Motor neuron (in vitro differentiated cells): ENCODE measurements at regions not wholly inside any gene's neighbourhood (a gene's known extent, or its start where the extent isn't known, plus 50 kb on each side); places are given as distances from the start of the nearest gene placed in this dataset.
A peak's percentile ranks its signal among the peaks of the same experiment; 100 is the strongest.
"Not testable (repeated sequence)": the region's sequence is repeated elsewhere in the genome, so short reads cannot be mapped to it uniquely, and the experiment has no call there.

Experiments
- ATAC-seq, 8 experiments: fragments of 200-7000 bp; cut with Tn5 transposase; replicated peaks in 6 of 8; 2 replicates each; pipeline ENCODE4 v1.8.0; 2021; ENCODE audit warnings: mild to moderate bottlenecking in 8 of 8, moderate library complexity in 8 of 8
- H3K27ac ChIP-seq, 2 donors: fragments of 250-450 bp; sonication (Bioruptor Pico); 2 replicates each; pipeline ENCODE4 v1.9.0; 2021; ENCODE audit warnings: antibody characterized with exemption in 2 of 2, mild to moderate bottlenecking in 2 of 2, moderate library complexity in 1 of 2
- H3K4me1 ChIP-seq, 2 donors: fragments of 250-450 bp; sonication (Bioruptor Pico); replicated peaks in 1 of 2; 2 replicates each; pipeline ENCODE4 v1.6.1; 2021; ENCODE audit warnings: antibody characterized with exemption in 2 of 2, mild to moderate bottlenecking in 2 of 2, moderate library complexity in 1 of 2
- H3K4me3 ChIP-seq, 5 donors: fragments of 250-450 bp; sonication (Bioruptor Pico); 2 replicates each; pipeline ENCODE4 v1.9.0; 2021; ENCODE audit warnings: antibody characterized with exemption in 5 of 5, mild to moderate bottlenecking in 5 of 5, moderate library complexity in 4 of 5
- WGBS, 10 experiments: fragments of 450-650 bp; shearing (Covaris generic); methylation state at CpG; one replicate each; pipeline ENCODE4 v1.0.0; 2022; 5-methylcytosine and 5-hydroxymethylcytosine counted together
- in situ Hi-C, 9 experiments: fragments of 400-800 bp; cut with MboI; loops; one replicate each; pipeline ENCODE4 v1.15.0; 2021; ENCODE audit warnings: low sequenced_read_pairs in 9 of 9, low pct_unique_long_range_greater_than_20kb in 2 of 9; ENCODE audit not compliant: unreplicated experiment in 9 of 9

GRCh38 chr4:28436191-28437080, 1575.8 kb downstream of the STIM2 start:
- in situ Hi-C loops, result no loop called here
- Histone ChIP-seq H3K27ac (no peak overlapping the region), H3K4me1 (no peaks in the 10 kb centered on the region), H3K4me3 (no peak overlapping the region)
- 3 to 100% (median 77%) methylated on average over 2 to 8 of the region's 10 CpGs for WGBS, 10 experiments
- no peak for ATAC-seq

- in situ Hi-C loops, result no loop called here
- WGBS, 10 experiments, result 22 to 100% (median 83%) methylated on average over 1 to 3 of the region's 3 CpGs; no CpG with 5 or more reads in 1 of the 10 experiments
- H3K27ac ChIP-seq, result no peak overlapping the region
Measured at GRCh38 chr4:28443371-28443770, 1582.7 kb downstream of the STIM2 start.

GRCh38 chr4:28443801-28444412, 1583.3 kb downstream of the STIM2 start:
- Histone ChIP-seq H3K4me1 (peaks cover 0 to 16% of the 10 kb centered on the region in 2 donors), H3K4me3 (no peak overlapping the region), H3K27ac (no peak overlapping the region)
- in situ Hi-C loops, result no loop called here
- peak in 6 of 8 experiments; percentile 55 to 99 (median 98) for ATAC-seq
- WGBS, 10 experiments, result 10 to 100% (median 56%) methylated on average over 1 to 7 of the region's 7 CpGs

More at GRCh38 chr4:28443371-28443770, 1582.7 kb downstream of the STIM2 start:
- ATAC-seq, result peak in 1 of 8 experiments; percentile 20
- peaks cover 0 to 16% of the 10 kb centered on the region in 2 donors for H3K4me1 ChIP-seq
- H3K4me3 ChIP-seq, result no peak overlapping the region

GRCh38 chr4:28444886-28445496, 1584.3 kb downstream of the STIM2 start:
- H3K27ac ChIP-seq, result no peak overlapping the region
- ATAC-seq, result no peak
- in situ Hi-C loops, result no loop called here
- 4 to 100% (median 63%) methylated on average over 1 to 3 of the region's 3 CpGs for WGBS, 10 experiments
- H3K4me3 ChIP-seq, result no peak overlapping the region
- peaks cover 0 to 16% of the 10 kb centered on the region in 2 donors for H3K4me1 ChIP-seq

- ATAC-seq, result no peak
Measured at GRCh38 chr4:28449085-28449484, 1588.4 kb downstream of the STIM2 start.

GRCh38 chr4:28451346-28451745, 1590.7 kb downstream of the STIM2 start:
- 11 to 100% (median 76%) methylated on average over 2 of the region's 2 CpGs; no CpG with 5 or more reads in 1 of the 10 experiments for WGBS, 10 experiments

More at GRCh38 chr4:28449085-28449484, 1588.4 kb downstream of the STIM2 start:
- Histone ChIP-seq H3K4me1 (peaks cover 0 to 7% of the 10 kb centered on the region in 2 donors), H3K27ac (no peak overlapping the region), H3K4me3 (no peak overlapping the region)
- WGBS, 10 experiments, result 0 to 96% (median 82%) methylated on average over 2 to 3 of the region's 3 CpGs
- in situ Hi-C loops, result no loop called here

GRCh38 chr4:28462766-28463700, 1602.4 kb downstream of the STIM2 start:
- H3K4me3 ChIP-seq, result no peak overlapping the region
- WGBS, 10 experiments, result 4 to 90% (median 71%) methylated on average over 1 to 7 of the region's 7 CpGs
- no peak for ATAC-seq

More at GRCh38 chr4:28451346-28451745, 1590.7 kb downstream of the STIM2 start:
- Histone ChIP-seq H3K4me3 (no peak overlapping the region), H3K27ac (no peak overlapping the region), H3K4me1 (no peaks in the 10 kb centered on the region)
- in situ Hi-C loops, result no loop called here
- no peak for ATAC-seq

GRCh38 chr4:28464823-28465222, 1604.2 kb downstream of the STIM2 start:
- no peak for ATAC-seq
- H3K4me3 ChIP-seq, result no peak overlapping the region
- H3K27ac ChIP-seq, result no peak overlapping the region
- 0 to 100% (median 80%) methylated on average over 1 of the region's 1 CpG; no CpG with 5 or more reads in 1 of the 10 experiments for WGBS, 10 experiments
- in situ Hi-C loops, result no loop called here
- H3K4me1 ChIP-seq, result no peaks in the 10 kb centered on the region

More at GRCh38 chr4:28462766-28463700, 1602.4 kb downstream of the STIM2 start:
- no peaks in the 10 kb centered on the region for H3K4me1 ChIP-seq
- H3K27ac ChIP-seq, result no peak overlapping the region
- in situ Hi-C loops, result no loop called here

- in situ Hi-C loops, H3K27ac ChIP-seq, ATAC-seq, H3K4me1 ChIP-seq, H3K4me3 ChIP-seq: not testable (repeated sequence)
- WGBS, 10 experiments, result 51 to 100% (median 92%) methylated on average over 2 to 20 of the region's 24 CpGs
Measured at GRCh38 chr4:28466886-28467285, 1606.2 kb downstream of the STIM2 start.

GRCh38 chr4:28469387-28469786, 1608.7 kb downstream of the STIM2 start:
- 0 to 100% (median 83%) methylated on average over 1 of the region's 1 CpG; no CpG with 5 or more reads in 1 of the 10 experiments for WGBS, 10 experiments
- in situ Hi-C loops, result no loop called here
- Histone ChIP-seq H3K27ac (no peak overlapping the region), H3K4me1 (no peaks in the 10 kb centered on the region), H3K4me3 (no peak overlapping the region)
- no peak for ATAC-seq

GRCh38 chr4:28469886-28470285, 1609.2 kb downstream of the STIM2 start:
- Histone ChIP-seq H3K4me3 (no peak overlapping the region), H3K4me1 (no peaks in the 10 kb centered on the region), H3K27ac (no peak overlapping the region)
- 0 to 100% (median 68%) methylated on average over 1 to 2 of the region's 2 CpGs; no CpG with 5 or more reads in 2 of the 10 experiments for WGBS, 10 experiments
- in situ Hi-C loops, result no loop called here
- no peak for ATAC-seq

GRCh38 chr4:28475381-28475780, 1614.7 kb downstream of the STIM2 start:
- in situ Hi-C loops, result no loop called here
- no peak for ATAC-seq

More at GRCh38 chr4:28475381-28475780, 1614.7 kb downstream of the STIM2 start:
- Histone ChIP-seq H3K27ac (no peak overlapping the region), H3K4me1 (no peaks in the 10 kb centered on the region), H3K4me3 (no peak overlapping the region)
- WGBS, 10 experiments, result 0 to 100% (median 86%) methylated on average over 1 of the region's 1 CpG; no CpG with 5 or more reads in 2 of the 10 experiments
